HepG2 (cell line): ENCODE measurements at regions not wholly inside any gene's neighbourhood (a gene's known extent, or its start where the extent isn't known, plus 50 kb on each side); places are given as distances from the start of the nearest gene placed in this dataset.

Source experiments
- ATAC-seq: fragments of 200-7000 bp; cut with Tn5 transposase; 3 replicates; pipeline ENCODE4 v1.9.1; 2020; ENCODE audit warnings: mild to moderate bottlenecking, moderate library complexity
- BruUV-seq: library from RNA; stranded (reverse); fragments of 400-500 nt; replicated peaks from 2 replicates; lab custom pipeline; 2021; lab: Mats Ljungman, UMichigan
- CTCF ChIA-PET: fragments of 300-600 bp; formaldehyde crosslinking; extraction: SDS; loops from one replicate; lab custom pipeline; 2021; ENCODE audit warnings: low total read pairs, inconsistent platforms, low intra/inter-chr PET ratio; lab: Yijun Ruan, JAX
- POLR2A ChIA-PET: fragments of 350-600 bp; sonication (Branson Sonifier 250); formaldehyde crosslinking; loops from one replicate; lab custom pipeline; 2020; ENCODE audit warnings: antibody characterized with exemption, inconsistent platforms; lab: Yijun Ruan, JAX
- DNase-seq: peaks from one replicate; pipeline ENCODE4 v3.0.0-alpha.2; 2015; ENCODE audit warnings: low spot score
- FAIRE-seq: peaks from 3 replicates; lab custom pipeline; 2011; peaks lifted over from hg19 to GRCh38; lab: Jason Lieb, UNC
- H2AFZ ChIP-seq: one replicate; pipeline ENCODE4 v1.6.1; 2011; ENCODE audit warnings: low read length, inconsistent platforms
- H3K27ac ChIP-seq: fragments of 300-600 bp; 3 replicates; pipeline ENCODE4 v1.8.0; 2011; ENCODE audit warnings: mixed run types, mild to moderate bottlenecking, mixed read lengths, low read length, inconsistent platforms; ENCODE audit not compliant: insufficient read depth; ENCODE audit errors: extremely low read length
- H3K27me3 ChIP-seq, 2 experiments: fragments of 200-600 bp in 1 of 2; 2 replicates in 1 of 2; 3 replicates in 1 of 2; pipeline versions ENCODE4 v1.6.0 to v1.8.0; 2011; ENCODE audit warnings: low read length in 2 of 2, mild to moderate bottlenecking in 2 of 2, moderate library complexity in 2 of 2, inconsistent platforms in 1 of 2; ENCODE audit not compliant: insufficient read depth in 2 of 2, control insufficient read depth in 1 of 2
- H3K36me3 ChIP-seq, 2 experiments: fragments of 200-600 bp in 1 of 2; replicated peaks in 1 of 2; 2 replicates in 1 of 2; 3 replicates in 1 of 2; pipeline versions ENCODE4 v1.5.1 to v1.8.0; 2011; ENCODE audit warnings: low read length in 2 of 2, inconsistent platforms in 1 of 2; ENCODE audit not compliant: insufficient read depth in 2 of 2, control insufficient read depth in 1 of 2
- H3K4me1 ChIP-seq: 2 replicates; pipeline ENCODE4 v1.5.1; 2012; ENCODE audit warnings: low read length, inconsistent platforms; ENCODE audit not compliant: insufficient read depth
- H3K4me2 ChIP-seq: 2 replicates; pipeline ENCODE4 v1.6.0; 2011; ENCODE audit warnings: low read depth, low read length, inconsistent platforms
- H3K4me3 ChIP-seq, 3 experiments: fragments of 200-600 bp in 1 of 3; sonication (generic), shearing (Covaris generic) in 1 of 3; replicated peaks in 1 of 3; 2 replicates each; pipeline ENCODE4 v1.5.1; 2011 to 2016; ENCODE audit warnings: low read length in 3 of 3, inconsistent platforms in 2 of 3, low read depth in 2 of 3, mild to moderate bottlenecking in 2 of 3, control low read depth in 1 of 3, mixed read lengths in 1 of 3; ENCODE audit not compliant: insufficient read depth in 1 of 3
- H3K79me2 ChIP-seq: one replicate; pipeline ENCODE4 v1.6.1; 2011; ENCODE audit warnings: low read length, inconsistent platforms; ENCODE audit not compliant: insufficient read depth
- H3K9ac ChIP-seq: 2 replicates; pipeline ENCODE4 v1.6.0; 2011; ENCODE audit warnings: mild to moderate bottlenecking, low read depth, low read length, inconsistent platforms; ENCODE audit not compliant: insufficient read depth
- H3K9me3 ChIP-seq: 2 replicates; pipeline ENCODE4 v1.5.1; 2012; ENCODE audit warnings: mild to moderate bottlenecking, low read length
- H4K20me1 ChIP-seq: 2 replicates; pipeline ENCODE4 v1.6.0; 2011; ENCODE audit warnings: inconsistent platforms, mild to moderate bottlenecking, low read length, moderate library complexity; ENCODE audit not compliant: insufficient read depth
- HES4 ChIP-seq: sonication (generic); formaldehyde crosslinking; IDR thresholded peaks from 2 replicates; pipeline ENCODE4 v1.9.0; 2021; ENCODE audit warnings: mild to moderate bottlenecking, missing genetic modification reagents, borderline replicate concordance
- IRX3 ChIP-seq: sonication (generic); formaldehyde crosslinking; IDR thresholded peaks from 2 replicates; pipeline ENCODE4 v1.8.1; 2023; ENCODE audit warnings: mild to moderate bottlenecking, low read depth, missing genetic modification reagents, borderline replicate concordance
- KLF9 ChIP-seq: IDR thresholded peaks from 2 replicates; pipeline ENCODE4 v1.6.1; 2016; ENCODE audit warnings: low read depth
- NFE2L2 ChIP-seq: fragments of 150-350 bp; IDR thresholded peaks from 2 replicates; pipeline ENCODE4 v1.6.1; 2014; ENCODE audit warnings: low read length
- POLR2G ChIP-seq: fragments of 200-400 bp; formaldehyde crosslinking; IDR thresholded peaks from 2 replicates; pipeline ENCODE4 v1.6.1; 2018; ENCODE audit warnings: mild to moderate bottlenecking, low read depth, low read length, moderate library complexity
- RCOR2 ChIP-seq: IDR thresholded peaks from 2 replicates; pipeline ENCODE4 v1.6.1; 2016; ENCODE audit warnings: missing biosample characterization, missing genetic modification reagents
- RFX3 ChIP-seq: IDR thresholded peaks from 2 replicates; pipeline ENCODE4 v1.6.1; 2016; ENCODE audit warnings: missing biosample characterization, missing genetic modification reagents
- RORA ChIP-seq: sonication (generic); formaldehyde crosslinking; IDR thresholded peaks from 2 replicates; pipeline ENCODE4 v1.5.0; 2020; ENCODE audit warnings: mild to moderate bottlenecking, missing genetic modification reagents, moderate library complexity
- SMARCC2 ChIP-seq: fragments of 450-650 bp; IDR thresholded peaks from 2 replicates; pipeline ENCODE4 v1.6.1; 2017; ENCODE audit warnings: antibody characterized with exemption, mild to moderate bottlenecking
- SRSF1 ChIP-seq: fragments of 200-400 bp; formaldehyde crosslinking; optimal IDR thresholded peaks from 2 replicates; pipeline ENCODE3; 2017; ENCODE audit warnings: mild to moderate bottlenecking, low read depth, low read length, moderate library complexity
- ZFP62 ChIP-seq: sonication (generic); formaldehyde crosslinking; IDR thresholded peaks from 2 replicates; pipeline ENCODE4 v1.4.0; 2020; ENCODE audit warnings: missing genetic modification reagents
- WGBS: methylation state at CpG from one replicate; pipeline ENCODE4 v1.1.6; 2017; ENCODE audit warnings: low lambda C conversion rate; 5-methylcytosine and 5-hydroxymethylcytosine counted together
- in situ Hi-C: cut with HindIII; loops from 2 replicates; pipeline ENCODE4 v1.10.0; 2017; ENCODE audit warnings: low pct_unique_long_range_greater_than_20kb; ENCODE audit not compliant: extremely low pct_ligation_motif_present
- intact Hi-C: fragments of 100-400 bp; cut with micrococcal nuclease; formaldehyde crosslinking; loops from one replicate; pipeline ENCODE4 v1.10.0; 2022; ENCODE audit not compliant: unreplicated experiment
- TF ChIP-seq, protein P1 (sequence below): sonication (generic); formaldehyde crosslinking; conservative IDR thresholded peaks from 2 replicates; pipeline ENCODE4 v1.8.0; 2022; ENCODE audit warnings: mild to moderate bottlenecking, moderate library complexity, missing genetic modification reagents

DNA sequence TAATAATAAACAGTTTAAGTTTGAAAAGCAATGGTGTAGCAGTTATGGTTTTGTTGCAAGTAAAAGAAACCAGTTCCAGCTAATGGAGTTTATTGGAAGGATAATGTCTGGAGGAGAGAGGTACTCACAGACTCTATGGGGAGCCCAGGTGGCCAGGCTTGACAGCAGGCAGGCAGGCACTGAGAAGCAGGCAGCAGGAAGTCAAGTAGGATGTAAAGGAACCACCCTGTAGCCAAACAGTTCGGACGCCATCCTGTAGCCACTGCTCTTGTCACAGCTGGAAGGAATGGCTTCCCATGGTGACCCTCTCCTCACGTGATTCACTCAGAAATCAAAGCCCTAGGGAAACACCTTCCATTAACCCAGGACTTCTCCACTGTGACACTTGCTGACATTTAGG is 96.7 kb upstream of the MC3R start:
- no peak for ATAC-seq
- no peaks in the 10 kb centered on the region for H3K79me2 ChIP-seq
- no peak for TF ChIP-seq HES4 (CRISPR knock-in tag)
- no peak for TF ChIP-seq SRSF1
- no peak for TF ChIP-seq ZFP62 (CRISPR knock-in tag)
- TF ChIP-seq NFE2L2 = no peak
- no peak for TF ChIP-seq KLF9 (CRISPR knock-in tag)
- TF ChIP-seq RORA (CRISPR knock-in tag) = no peak
- TF ChIP-seq RFX3 = no peak
- no peak for TF ChIP-seq RCOR2 (CRISPR knock-in tag)
- TF ChIP-seq IRX3 = no peak
- TF ChIP-seq, protein P1, sequence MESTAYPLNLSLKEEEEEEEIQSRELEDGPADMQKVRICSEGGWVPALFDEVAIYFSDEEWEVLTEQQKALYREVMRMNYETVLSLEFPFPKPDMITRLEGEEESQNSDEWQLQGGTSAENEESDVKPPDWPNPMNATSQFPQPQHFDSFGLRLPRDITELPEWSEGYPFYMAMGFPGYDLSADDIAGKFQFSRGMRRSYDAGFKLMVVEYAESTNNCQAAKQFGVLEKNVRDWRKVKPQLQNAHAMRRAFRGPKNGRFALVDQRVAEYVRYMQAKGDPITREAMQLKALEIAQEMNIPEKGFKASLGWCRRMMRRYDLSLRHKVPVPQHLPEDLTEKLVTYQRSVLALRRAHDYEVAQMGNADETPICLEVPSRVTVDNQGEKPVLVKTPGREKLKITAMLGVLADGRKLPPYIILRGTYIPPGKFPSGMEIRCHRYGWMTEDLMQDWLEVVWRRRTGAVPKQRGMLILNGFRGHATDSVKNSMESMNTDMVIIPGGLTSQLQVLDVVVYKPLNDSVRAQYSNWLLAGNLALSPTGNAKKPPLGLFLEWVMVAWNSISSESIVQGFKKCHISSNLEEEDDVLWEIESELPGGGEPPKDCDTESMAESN = no peak
- TF ChIP-seq SMARCC2 = no peak
- TF ChIP-seq POLR2G = no peak
- TF ChIP-seq, all 625 proteins: peak for 0
- Histone ChIP-seq H3K4me1 (no peaks in the 10 kb centered on the region), H3K36me3 (no peaks in the 10 kb centered on the region), H3K4me2 (no peak overlapping the region), H3K9me3 (peaks cover 61% of the 10 kb centered on the region), H3K27me3 (no peaks in the 10 kb centered on the region), H4K20me1 (no peaks in the 10 kb centered on the region), H3K27ac (no peak overlapping the region), H3K4me3 (no peak overlapping the region), H3K9ac (no peak overlapping the region), H2AFZ (no peak overlapping the region)
- no TSS peak for BruUV-seq
- FAIRE-seq (no peak), DNase-seq (no peak)
- 0% methylated on average over 2 of the region's 3 CpGs for WGBS
- ChIA-PET POLR2A (no interaction called here), CTCF (no interaction called here)
- intact Hi-C loops = no loop called here
- in situ Hi-C loops = no loop called here
